GM21576 (cell line): ENCODE measurements at regions not wholly inside any gene's neighbourhood (a gene's known extent, or its start where the extent isn't known, plus 50 kb on each side); places are given as distances from the start of the nearest gene placed in this dataset.
"Not testable (repeated sequence)": the region's sequence is repeated elsewhere in the genome, so short reads cannot be mapped to it uniquely, and the experiment has no call there.

Source experiments
- ATAC-seq: cut with Tn5 transposase; IDR thresholded peaks from one replicate; pipeline ENCODE4 v1.9.1; 2021; ENCODE audit warnings: mild to moderate bottlenecking, moderate library complexity; ENCODE audit not compliant: unreplicated experiment

DNA sequence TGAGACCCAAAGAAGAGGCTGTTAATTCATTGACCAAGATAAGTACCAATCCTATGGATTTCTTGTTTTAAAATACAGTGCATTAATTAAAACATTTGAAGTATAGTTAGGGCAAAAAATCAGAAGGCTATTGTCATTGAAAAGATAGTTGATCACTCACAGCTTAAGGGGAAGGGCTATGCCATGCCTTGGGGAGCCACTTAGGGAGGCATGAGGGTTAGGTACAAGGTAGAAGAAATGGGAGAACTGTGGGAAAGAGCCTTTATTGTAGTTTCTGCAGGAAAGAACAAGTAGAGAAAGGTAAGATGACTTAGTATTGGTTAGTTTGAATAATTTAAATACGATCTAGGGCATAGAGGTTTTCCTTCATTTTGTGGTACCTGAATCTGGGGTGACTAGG, 1285.5 kb upstream of the TMEFF2 start:
- no peak for ATAC-seq

GRCh38 chr2:193476171-193476800, 1281.6 kb upstream of the TMEFF2 start:
- no peak for ATAC-seq

DNA sequence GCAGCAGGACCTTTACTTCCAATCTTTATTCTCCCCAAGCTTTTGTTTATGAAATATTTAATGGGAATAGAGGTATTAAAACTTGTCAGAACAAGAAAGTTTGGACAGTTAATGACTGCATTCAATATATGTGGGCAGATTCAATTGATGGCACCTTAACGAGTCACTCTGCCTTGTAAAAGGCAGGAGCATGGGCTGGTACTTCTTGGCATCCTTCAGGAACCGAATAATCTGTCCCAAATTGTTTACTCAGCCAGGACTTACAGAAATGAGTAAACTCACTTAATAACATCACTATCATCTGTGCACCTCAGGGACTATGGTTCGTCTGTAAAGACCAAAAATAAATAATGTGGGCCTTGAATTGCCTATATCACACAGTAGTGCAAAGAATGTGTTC, 1280.3 kb upstream of the TMEFF2 start:
- no peak for ATAC-seq

- ATAC-seq = no peak
Measured at GRCh38 chr2:193469251-193469650, 1274.5 kb upstream of the TMEFF2 start.

- no peak for ATAC-seq
Measured at GRCh38 chr2:193467276-193467987, 1272.7 kb upstream of the TMEFF2 start.

DNA sequence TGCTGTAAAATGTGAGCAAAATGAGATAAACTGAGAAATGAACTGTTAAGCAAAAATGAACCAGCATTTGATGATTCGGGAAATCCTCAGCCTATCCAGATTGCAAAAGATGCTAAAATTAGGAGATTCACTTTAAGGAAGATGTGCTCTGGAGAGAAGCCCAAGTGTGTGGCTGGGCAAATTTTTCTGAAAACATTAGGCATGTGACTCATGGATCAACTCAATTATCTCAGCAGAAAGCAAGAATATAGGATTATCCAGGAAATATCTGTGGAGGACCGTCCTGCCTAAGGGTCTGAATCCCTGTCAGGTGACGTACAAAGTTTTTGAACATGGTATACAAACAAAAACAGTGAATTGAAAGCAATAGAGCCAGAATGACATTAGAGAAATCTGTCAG, 1268.3 kb upstream of the TMEFF2 start:
- ATAC-seq = no peak

DNA sequence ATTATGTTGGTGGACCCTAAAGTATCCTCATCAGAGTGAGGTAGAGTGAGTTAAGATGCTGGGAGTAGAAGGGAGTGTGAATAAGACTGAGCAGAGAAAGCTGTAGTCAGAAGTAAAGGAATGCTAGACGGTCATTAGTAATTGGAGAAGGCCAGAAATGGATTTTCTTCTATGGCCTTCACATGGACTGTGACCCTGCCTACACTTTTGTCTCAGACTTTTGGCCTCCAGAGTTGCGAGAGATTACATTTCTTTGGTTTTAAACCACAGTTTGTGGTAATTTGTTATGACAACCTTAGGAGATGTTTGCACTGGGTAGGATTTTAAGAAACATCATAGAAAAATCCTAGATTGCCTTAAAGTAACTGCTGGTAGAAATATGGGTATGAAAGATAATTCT, 1267.7 kb upstream of the TMEFF2 start:
- no peak for ATAC-seq

GRCh38 chr2:193461431-193461934, 1266.8 kb upstream of the TMEFF2 start:
- no peak for ATAC-seq

DNA sequence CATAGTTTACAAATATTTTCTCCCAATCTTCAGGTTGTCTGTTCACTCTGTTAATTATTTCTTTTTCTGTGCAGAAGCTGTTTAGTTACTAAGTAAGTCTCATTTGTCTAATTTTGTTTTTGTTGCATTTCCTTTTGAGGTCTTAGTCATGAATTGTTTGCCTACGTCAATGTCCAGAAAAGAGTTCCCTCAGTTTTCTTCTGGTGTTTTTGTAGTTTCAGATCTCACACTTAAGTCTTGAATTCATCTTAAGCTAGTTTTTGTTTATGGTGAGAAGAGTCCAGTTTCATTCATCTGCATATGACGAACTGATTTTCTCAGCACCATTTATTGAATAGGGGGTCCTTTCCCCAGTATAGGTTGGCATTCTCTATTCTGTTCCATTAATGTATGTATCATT, 1252.2 kb upstream of the TMEFF2 start:
- ATAC-seq = no peak

DNA sequence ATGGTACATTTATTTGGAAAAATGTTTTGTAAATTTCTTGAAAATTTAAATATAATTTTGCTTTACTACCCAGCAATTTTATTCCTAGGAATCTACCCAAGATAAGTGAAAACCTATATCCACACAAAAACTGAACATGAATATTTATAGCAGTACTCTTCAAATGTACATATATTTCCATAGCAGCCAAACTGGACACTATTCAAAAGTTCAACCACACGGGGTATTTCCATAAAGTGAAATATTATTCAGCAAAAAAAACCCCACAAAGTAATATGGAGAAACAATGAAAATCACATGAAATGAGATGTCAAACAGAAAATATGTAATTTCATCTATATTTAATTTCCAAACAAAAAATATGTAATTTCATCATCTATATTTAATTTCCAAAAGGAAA, 1247.6 kb upstream of the TMEFF2 start:
- no peak for ATAC-seq

- no peak for ATAC-seq
Measured at GRCh38 chr2:193428336-193428818, 1233.6 kb upstream of the TMEFF2 start.

- not testable (repeated sequence) for ATAC-seq
Measured at GRCh38 chr2:193412368-193412767, 1217.6 kb upstream of the TMEFF2 start.

- no peak for ATAC-seq
Measured at GRCh38 chr2:193409951-193410350, 1215.2 kb upstream of the TMEFF2 start.

DNA sequence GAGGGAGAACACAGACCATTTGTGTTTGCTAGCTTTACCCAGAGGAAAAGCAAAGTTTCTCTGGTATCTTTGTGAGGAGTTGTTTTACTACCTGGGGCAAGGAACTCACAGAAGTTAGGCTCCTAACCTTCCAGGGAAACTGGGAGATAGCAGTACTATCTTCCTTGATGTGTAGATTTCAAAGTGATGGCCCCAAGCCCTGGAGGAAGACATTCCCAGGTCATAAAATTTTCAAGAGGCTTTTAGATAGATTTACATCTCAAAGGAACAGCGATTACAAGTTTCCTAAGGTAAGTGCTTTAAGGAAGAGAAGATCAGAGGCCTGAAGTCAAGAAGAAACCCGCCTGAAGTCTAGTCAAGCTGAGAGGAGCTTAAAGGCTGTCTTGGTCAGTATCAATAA, 1187.8 kb upstream of the TMEFF2 start:
- ATAC-seq = no peak

- no peak for ATAC-seq
Measured at GRCh38 chr2:193377789-193378188, 1183.1 kb upstream of the TMEFF2 start.

GRCh38 chr2:193373120-193373519, 1178.4 kb upstream of the TMEFF2 start:
- no peak for ATAC-seq

DNA sequence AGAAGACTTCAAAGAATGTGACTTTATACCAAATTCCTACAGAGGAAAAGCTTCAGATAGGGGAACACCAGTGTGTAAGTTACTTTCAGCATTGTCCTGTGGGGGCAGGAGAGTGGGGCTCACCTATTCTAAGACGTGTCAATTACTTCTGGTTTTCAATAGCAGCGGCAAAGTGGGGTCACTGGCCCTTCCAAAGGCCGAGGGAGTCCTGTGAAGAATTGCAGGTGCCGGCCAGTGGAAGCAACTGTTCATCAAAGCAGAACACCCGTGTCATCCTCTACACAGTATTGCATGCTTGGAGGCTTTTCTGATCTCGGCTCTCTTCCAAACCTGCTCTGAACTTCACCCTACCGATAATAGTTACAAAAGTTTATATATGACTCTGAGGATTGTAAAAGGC, 1176.5 kb upstream of the TMEFF2 start:
- no peak for ATAC-seq

- ATAC-seq = no peak
Measured at GRCh38 chr2:193368615-193369014, 1173.9 kb upstream of the TMEFF2 start.

GRCh38 chr2:193357508-193357907, 1162.8 kb upstream of the TMEFF2 start:
- no peak for ATAC-seq

DNA sequence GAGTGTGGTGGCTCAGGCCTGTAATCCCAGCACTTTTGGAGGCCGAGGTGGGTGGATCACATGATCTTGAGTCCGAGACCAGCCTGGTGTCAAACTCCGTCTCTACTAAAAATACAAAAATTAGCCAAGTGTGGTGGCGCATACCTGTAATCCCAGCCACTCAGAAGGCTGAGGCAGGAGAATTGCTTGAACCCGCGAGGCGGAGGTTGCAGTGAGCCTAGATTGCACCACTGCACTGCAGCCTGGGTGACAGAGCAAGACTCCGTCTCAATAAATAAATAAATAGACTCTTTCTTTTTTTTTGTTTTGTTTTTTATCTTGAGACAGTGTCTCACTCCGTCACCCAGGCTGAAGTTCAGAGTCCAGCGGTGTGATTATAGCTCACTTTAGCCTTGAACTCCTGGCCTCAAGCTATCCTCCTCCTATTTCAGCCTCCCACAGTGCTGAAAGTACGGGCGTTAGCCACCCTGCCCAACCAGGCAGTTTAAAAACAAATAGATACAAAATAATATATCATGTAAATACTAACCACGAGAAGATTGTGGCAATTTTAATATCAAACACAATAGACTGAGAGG, 1158.0 kb upstream of the TMEFF2 start:
- not testable (repeated sequence) for ATAC-seq

DNA sequence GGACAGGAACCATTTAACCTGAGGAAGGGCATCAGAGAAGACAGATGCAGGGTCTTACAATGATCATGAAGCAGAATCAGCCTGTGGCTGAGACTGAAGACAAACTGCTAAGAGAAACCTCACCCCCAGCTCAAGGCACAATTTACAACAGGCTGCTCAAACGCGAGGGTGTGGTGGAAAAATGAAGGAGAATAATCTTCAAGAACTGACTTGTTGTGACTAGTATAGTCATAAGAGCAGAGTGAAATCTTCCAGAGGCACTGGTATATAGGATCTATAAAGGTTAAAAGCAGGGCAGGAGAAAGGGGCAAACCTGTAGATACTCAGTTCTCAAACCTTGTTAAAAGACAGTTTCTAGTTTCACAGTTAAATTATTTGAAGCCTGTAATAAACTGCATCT, 1155.8 kb upstream of the TMEFF2 start:
- no peak for ATAC-seq

- no peak for ATAC-seq
Measured at GRCh38 chr2:193349642-193350041, 1154.9 kb upstream of the TMEFF2 start.
